UCSD-AML1 (cell line): ENCODE measurements at regions not wholly inside any gene's neighbourhood (a gene's known extent, or its start where the extent isn't known, plus 50 kb on each side); places are given as distances from the start of the nearest gene placed in this dataset.
A peak's percentile ranks its signal among the peaks of the same experiment; 100 is the strongest.
"Not testable (repeated sequence)": the region's sequence is repeated elsewhere in the genome, so short reads cannot be mapped to it uniquely, and the experiment has no call there.

Experiments used
- DNase-seq: peaks from one replicate; lab custom pipeline; 2025; ENCODE audit not compliant: unreplicated experiment; lab: John Stamatoyannopoulos, UW

- DNase-seq: peak; percentile 43
Measured at GRCh38 chr18:961644-962355, 57.1 kb downstream of the ADCYAP1 start.

DNA sequence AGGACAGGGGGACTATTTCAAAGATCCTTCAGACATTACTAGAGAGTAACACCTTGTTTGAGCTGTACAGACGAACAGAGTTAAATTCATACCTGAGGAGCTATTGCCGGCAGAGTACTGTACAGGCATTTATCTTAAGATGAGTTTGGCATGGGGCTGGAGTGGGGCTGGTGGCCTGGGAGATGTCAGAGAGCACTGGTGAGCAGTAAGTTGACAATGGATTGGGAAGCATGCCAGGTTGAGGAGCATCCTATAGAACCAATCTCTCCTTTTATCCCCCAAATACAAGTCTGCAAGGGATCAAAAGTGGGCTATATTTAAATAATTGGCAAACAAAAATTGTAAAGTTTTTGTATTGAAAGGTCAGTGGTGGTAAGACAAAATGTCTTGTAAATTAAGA is 58.6 kb downstream of the ADCYAP1 start:
- DNase-seq: no peak

DNA sequence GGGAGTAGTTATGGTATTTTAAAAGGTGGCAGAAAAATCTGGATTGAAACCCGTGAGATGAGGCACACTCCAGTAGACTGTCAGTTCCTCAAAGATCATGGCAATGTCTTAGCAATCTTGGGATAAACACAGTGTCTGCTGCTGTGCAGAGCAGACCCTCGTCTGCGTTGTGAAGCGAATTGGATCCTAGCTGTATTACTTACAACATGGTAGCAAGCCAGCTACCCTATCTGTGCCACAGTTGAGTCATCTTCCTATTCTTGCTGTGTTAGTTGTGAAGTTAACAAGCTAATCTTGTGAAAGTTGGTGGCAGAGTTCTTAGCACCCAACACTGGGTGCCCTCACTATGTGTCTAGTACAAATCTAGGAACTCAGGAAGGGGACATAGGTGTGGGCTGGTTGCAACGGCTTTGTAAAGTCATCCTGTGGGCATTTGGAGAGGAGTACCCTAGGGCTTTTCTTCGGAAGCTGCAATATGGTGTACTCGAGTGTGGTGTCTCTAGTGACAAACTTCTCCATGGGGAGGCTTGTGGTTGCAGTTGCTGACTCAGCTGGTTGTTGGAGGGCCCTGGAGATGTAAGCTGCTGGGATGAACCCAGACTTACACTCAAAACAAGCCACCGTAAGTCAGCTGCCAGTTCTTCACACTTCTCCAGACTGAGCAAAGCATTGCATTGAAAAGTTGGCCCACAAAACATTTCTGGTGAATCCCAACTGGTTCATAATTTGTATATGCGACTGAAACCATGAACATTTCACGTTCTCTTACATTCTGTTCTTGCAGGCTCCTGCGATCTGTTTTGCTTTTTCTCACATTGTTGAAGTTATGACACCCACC is 61.5 kb downstream of the ADCYAP1 start:
- no peak for DNase-seq

- no peak for DNase-seq
Measured at GRCh38 chr18:966759-967576, 62.3 kb downstream of the ADCYAP1 start.

GRCh38 chr18:968910-969309 is 64.2 kb downstream of the ADCYAP1 start:
- not testable (repeated sequence) for DNase-seq

- not testable (repeated sequence) for DNase-seq
Measured at GRCh38 chr18:969311-969710, 64.6 kb downstream of the ADCYAP1 start.

GRCh38 chr18:974606-975005 is 69.9 kb downstream of the ADCYAP1 start:
- DNase-seq: not testable (repeated sequence)

DNA sequence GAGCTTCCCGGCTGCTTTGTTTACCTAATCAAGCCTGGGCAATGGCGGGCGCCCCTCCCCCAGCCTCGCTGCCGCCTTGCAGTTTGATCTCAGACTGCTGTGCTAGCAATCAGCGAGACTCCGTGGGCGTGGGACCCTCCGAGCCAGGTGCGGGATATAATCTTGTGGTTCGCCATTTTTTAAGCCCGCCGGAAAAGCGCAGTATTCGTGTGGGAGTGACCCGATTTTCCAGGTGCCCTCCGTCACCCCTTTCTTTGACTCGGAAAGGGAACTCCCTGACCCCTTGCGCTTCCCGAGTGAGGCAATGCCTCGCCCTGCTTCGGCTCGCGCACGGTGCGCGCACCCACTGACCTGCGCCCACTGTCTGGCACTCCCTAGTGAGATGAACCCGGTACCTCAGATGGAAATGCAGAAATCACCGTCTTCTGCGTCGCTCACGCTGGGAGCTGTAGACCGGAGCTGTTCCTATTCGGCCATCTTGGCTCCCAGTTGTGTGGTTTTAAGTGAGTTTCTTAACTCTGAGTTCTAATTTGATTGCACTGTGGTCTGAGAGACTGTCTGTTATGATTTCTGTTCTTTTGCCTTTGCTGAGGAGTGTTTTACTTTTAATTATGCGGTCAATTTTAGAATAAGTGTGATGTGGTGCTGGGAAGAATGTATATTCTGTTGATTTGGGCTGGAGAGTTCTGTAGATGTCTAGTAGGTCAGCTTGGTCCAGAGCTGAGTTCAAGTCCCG is 71.9 kb downstream of the ADCYAP1 start:
- not testable (repeated sequence) for DNase-seq

DNA sequence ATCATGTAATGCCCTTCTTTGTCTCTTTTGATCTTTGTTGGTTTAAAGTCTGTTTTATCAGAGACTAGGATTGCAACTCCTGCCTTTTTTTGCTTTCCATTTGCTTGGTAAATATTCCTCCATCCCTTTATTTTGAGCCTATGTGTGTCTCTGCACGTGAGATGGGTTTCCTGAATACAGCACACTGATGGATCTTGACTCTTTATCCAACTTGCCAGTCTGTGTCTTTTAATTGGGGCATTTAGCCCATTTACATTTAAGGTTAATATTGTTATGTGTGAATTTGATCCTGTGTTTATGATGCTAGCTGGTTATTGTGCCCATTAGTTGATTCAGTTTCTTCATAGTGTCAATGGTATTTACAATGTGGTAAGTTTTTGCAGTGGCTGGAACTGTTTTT is 72.7 kb downstream of the ADCYAP1 start:
- DNase-seq: not testable (repeated sequence)

- not testable (repeated sequence) for DNase-seq
Measured at GRCh38 chr18:977732-978131, 73.1 kb downstream of the ADCYAP1 start.

GRCh38 chr18:980586-980985 is 75.9 kb downstream of the ADCYAP1 start:
- DNase-seq: no peak

DNA sequence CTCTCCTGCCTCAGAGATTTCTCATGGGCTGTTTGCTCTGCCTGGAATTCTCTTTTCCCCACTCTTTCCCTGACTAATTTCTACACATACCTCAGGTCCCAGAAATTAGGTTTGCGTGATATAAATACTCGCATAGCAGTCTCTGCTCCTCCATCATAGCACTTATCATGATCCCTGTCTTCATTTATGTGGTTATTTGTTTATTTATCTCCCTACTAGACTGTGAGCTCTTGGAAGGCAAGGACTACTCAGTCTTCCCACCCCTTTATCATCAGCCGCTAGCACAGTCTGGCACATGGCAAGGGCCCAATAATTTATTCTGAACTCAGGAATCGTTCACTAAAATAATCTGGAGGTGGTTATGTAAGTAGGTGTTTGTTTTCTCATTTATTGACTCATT is 79.3 kb downstream of the ADCYAP1 start:
- no peak for DNase-seq

GRCh38 chr18:985212-985661 is 80.6 kb downstream of the ADCYAP1 start:
- no peak for DNase-seq

GRCh38 chr18:986051-986450 is 81.4 kb downstream of the ADCYAP1 start:
- DNase-seq: no peak

DNA sequence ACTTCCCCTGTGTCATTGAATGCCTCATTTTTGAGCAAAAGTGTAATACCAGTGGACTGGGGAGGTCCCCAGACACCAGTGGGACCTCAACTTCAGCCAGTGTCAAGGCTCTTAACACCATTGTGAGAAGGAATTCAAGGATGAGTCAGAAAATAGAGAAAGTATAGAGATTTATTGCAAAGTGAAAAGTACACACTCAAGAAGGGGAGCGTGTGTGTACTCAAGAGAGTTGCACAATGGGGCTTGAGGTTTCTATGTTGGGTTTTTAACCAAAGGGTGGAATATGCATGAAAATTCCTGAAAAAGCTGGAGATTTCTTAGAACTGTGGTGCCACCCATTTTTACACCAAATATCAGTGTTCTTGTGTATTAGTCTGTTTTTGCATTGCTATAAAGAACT is 81.9 kb downstream of the ADCYAP1 start:
- DNase-seq: no peak

- DNase-seq: no peak
Measured at GRCh38 chr18:987325-988186, 82.9 kb downstream of the ADCYAP1 start.

GRCh38 chr18:989425-989824 is 84.8 kb downstream of the ADCYAP1 start:
- DNase-seq: no peak

DNA sequence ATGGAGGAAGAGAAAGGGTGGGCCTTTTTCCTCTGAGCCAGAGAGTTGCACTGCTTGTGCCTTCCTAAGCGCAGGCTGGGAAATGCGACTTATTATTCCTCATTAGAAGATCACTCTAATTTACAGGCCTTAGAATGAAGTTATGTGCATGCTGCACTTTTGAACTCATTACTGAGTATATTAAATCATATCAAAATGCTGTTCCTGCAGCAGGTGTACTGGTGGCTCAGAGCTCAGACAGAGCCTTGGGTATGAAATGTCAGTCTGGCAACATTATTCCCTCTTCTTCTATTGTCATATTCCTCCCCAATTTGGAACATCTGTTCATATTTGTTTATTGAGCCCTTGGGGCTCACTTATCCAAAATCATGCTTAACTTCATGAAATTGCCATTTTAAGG is 85.5 kb downstream of the ADCYAP1 start:
- DNase-seq: no peak

DNA sequence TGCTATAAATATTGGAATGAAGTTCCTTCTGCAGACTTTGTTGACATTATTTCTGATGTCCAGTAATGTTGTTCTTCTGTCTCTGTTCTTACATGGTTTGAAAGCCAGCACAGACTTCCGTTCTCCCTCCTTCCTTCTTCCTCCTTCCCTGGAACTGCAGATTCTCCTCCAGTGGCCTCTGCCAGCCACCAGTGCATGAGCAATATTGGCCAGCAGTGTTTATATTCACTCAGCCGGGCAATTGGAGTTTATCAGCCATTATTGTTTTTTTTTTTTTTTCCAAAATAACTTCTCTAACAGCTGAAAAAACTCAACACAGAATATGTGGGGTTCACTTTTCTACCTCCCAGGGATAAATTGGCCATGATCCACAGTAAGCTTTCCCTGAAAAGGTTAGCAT is 86.8 kb downstream of the ADCYAP1 start:
- no peak for DNase-seq

GRCh38 chr18:993560-993959 is 88.9 kb downstream of the ADCYAP1 start:
- DNase-seq: no peak
